Naive thymus-derived CD4-positive, alpha-beta T cell (primary cell): ENCODE measurements at regions not wholly inside any gene's neighbourhood (a gene's known extent, or its start where the extent isn't known, plus 50 kb on each side); places are given as distances from the start of the nearest gene placed in this dataset.

Source experiments
- ATAC-seq: fragments of 150-1000 bp; cut with Tn5 transposase; 2 replicates; pipeline ENCODE4 v1.10.0; 2021; ENCODE audit warnings: mild to moderate bottlenecking, moderate library complexity
- CTCF ChIA-PET: fragments of 350-600 bp; sonication (Branson Sonifier 250); formaldehyde crosslinking; loops from one replicate; lab custom pipeline; 2021; ENCODE audit warnings: antibody characterized with exemption; lab: Charles Lee
- POLR2A ChIA-PET: fragments of 350-600 bp; sonication (Branson Sonifier 250); formaldehyde crosslinking; loops from one replicate; lab custom pipeline; 2021; ENCODE audit warnings: antibody characterized with exemption, inconsistent platforms; lab: Charles Lee
- DNase-seq, 9 donors: peaks; one replicate each; pipeline versions ENCODE4 v3.0.0 to v3.0.0-alpha.2; 2020 to 2022; ENCODE audit warnings: mixed read lengths in 1 of 9
- H3K27ac ChIP-seq: one replicate; pipeline ENCODE4 v1.7.0; 2013; ENCODE audit warnings: mild to moderate bottlenecking, low read depth, low read length, moderate library complexity
- H3K27me3 ChIP-seq, 2 donors: one replicate each; pipeline ENCODE4 v1.7.0; 2013; ENCODE audit warnings: low read length in 2 of 2, mild to moderate bottlenecking in 2 of 2, moderate library complexity in 2 of 2; ENCODE audit not compliant: control insufficient read depth in 2 of 2, insufficient read depth in 2 of 2
- H3K36me3 ChIP-seq, 3 experiments: 1 replicate in 2 of 3; 2 replicates in 1 of 3; pipeline ENCODE4 v1.7.0; 2013; ENCODE audit warnings: low read length in 3 of 3, mild to moderate bottlenecking in 3 of 3, moderate library complexity in 1 of 3; ENCODE audit not compliant: insufficient read depth in 3 of 3, control insufficient read depth in 2 of 3
- H3K4me1 ChIP-seq, 2 donors: one replicate each; pipeline ENCODE4 v1.7.0; 2013; ENCODE audit warnings: low read length in 2 of 2, mild to moderate bottlenecking in 2 of 2, moderate library complexity in 1 of 2; ENCODE audit not compliant: control insufficient read depth in 2 of 2, insufficient read depth in 2 of 2
- H3K4me3 ChIP-seq: 2 replicates; pipeline ENCODE4 v1.7.0; 2013; ENCODE audit warnings: mild to moderate bottlenecking, low read length
- H3K9me3 ChIP-seq, 3 experiments: 1 replicate in 2 of 3; 2 replicates in 1 of 3; pipeline ENCODE4 v1.7.0; 2013; ENCODE audit warnings: low read length in 3 of 3; ENCODE audit not compliant: control insufficient read depth in 2 of 3
- H3K27ac Mint-ChIP-seq, 9 donors: one replicate each; pipeline ENCODE4 v1.8.0; 2020 to 2022; ENCODE audit warnings: mixed read lengths in 9 of 9, mild to moderate bottlenecking in 8 of 9, moderate library complexity in 5 of 9, inconsistent platforms in 2 of 9
- H3K27me3 Mint-ChIP-seq, 5 donors: one replicate each; pipeline ENCODE4 v1.8.0; 2021 to 2022; ENCODE audit warnings: mixed read lengths in 5 of 5, mild to moderate bottlenecking in 1 of 5
- H3K36me3 Mint-ChIP-seq, 5 donors: one replicate each; pipeline ENCODE4 v1.8.0; 2020 to 2022; ENCODE audit warnings: mixed read lengths in 5 of 5, mild to moderate bottlenecking in 3 of 5, inconsistent platforms in 1 of 5
- H3K4me1 Mint-ChIP-seq, 7 donors: one replicate each; pipeline ENCODE4 v1.8.0; 2020 to 2022; ENCODE audit warnings: mixed read lengths in 7 of 7, mild to moderate bottlenecking in 3 of 7, inconsistent platforms in 1 of 7
- H3K4me3 Mint-ChIP-seq, 10 donors: one replicate each; pipeline ENCODE4 v1.8.0; 2020 to 2022; ENCODE audit warnings: mild to moderate bottlenecking in 10 of 10, mixed read lengths in 10 of 10, moderate library complexity in 6 of 10, inconsistent platforms in 2 of 10
- H3K9me3 Mint-ChIP-seq, 11 donors: one replicate each; pipeline ENCODE4 v1.8.0; 2020 to 2022; ENCODE audit warnings: mixed read lengths in 11 of 11, mild to moderate bottlenecking in 4 of 11, inconsistent platforms in 1 of 11, moderate library complexity in 1 of 11
- intact Hi-C, 2 donors: fragments of 100-400 bp; cut with micrococcal nuclease; formaldehyde crosslinking; loops; one replicate each; pipeline ENCODE4 v1.15.1; 2023

GRCh38 chr19:29090783-29091526 lies 122.0 kb downstream of the UQCRFS1 start:
- DNase-seq (no peak), ATAC-seq (no peak)
- ChIA-PET CTCF (no interaction called here), POLR2A (no interaction called here)
- no peak overlapping the region for H3K27ac Mint-ChIP-seq
- peaks cover 0 to 2% (median 0%) of the 10 kb centered on the region in 11 donors for H3K9me3 Mint-ChIP-seq
- H3K4me3 ChIP-seq = no peak overlapping the region
- H3K27ac ChIP-seq = no peak overlapping the region
- no peaks in the 10 kb centered on the region for H3K27me3 ChIP-seq
- H3K4me1 ChIP-seq = no peaks in the 10 kb centered on the region
- intact Hi-C loops = no loop called here
- H3K27me3 Mint-ChIP-seq = peaks cover 0 to 10% (median 4%) of the 10 kb centered on the region in 5 donors
- no peak overlapping the region for H3K4me3 Mint-ChIP-seq
- no peaks in the 10 kb centered on the region for H3K4me1 Mint-ChIP-seq
- H3K36me3 ChIP-seq = no peaks in the 10 kb centered on the region
- no peaks in the 10 kb centered on the region for H3K36me3 Mint-ChIP-seq
- H3K9me3 ChIP-seq = no peaks in the 10 kb centered on the region

GRCh38 chr19:29089315-29089870 lies 123.6 kb downstream of the UQCRFS1 start:
- no peaks in the 10 kb centered on the region for H3K27me3 ChIP-seq
- ChIA-PET POLR2A (no interaction called here), CTCF (no interaction called here)
- no peak overlapping the region for H3K27ac Mint-ChIP-seq
- DNase-seq = no peak
- H3K9me3 ChIP-seq = no peaks in the 10 kb centered on the region
- no peak for ATAC-seq
- H3K36me3 ChIP-seq = no peaks in the 10 kb centered on the region
- peaks cover 0 to 4% (median 0%) of the 10 kb centered on the region in 11 donors for H3K9me3 Mint-ChIP-seq
- no peak overlapping the region for H3K4me3 ChIP-seq
- no peaks in the 10 kb centered on the region for H3K36me3 Mint-ChIP-seq
- no peak overlapping the region for H3K27ac ChIP-seq
- H3K27me3 Mint-ChIP-seq = peaks cover 0 to 20% (median 11%) of the 10 kb centered on the region in 5 donors
- intact Hi-C loops = no loop called here
- no peak overlapping the region for H3K4me3 Mint-ChIP-seq
- H3K4me1 Mint-ChIP-seq = no peaks in the 10 kb centered on the region
- no peaks in the 10 kb centered on the region for H3K4me1 ChIP-seq

- intact Hi-C loops = no loop called here
- Histone ChIP-seq H3K27ac (no peak overlapping the region), H3K9me3 (no peaks in the 10 kb centered on the region), H3K27me3 (no peaks in the 10 kb centered on the region), H3K4me1 (no peaks in the 10 kb centered on the region), H3K36me3 (no peaks in the 10 kb centered on the region), H3K4me3 (no peak overlapping the region)
- H3K27ac Mint-ChIP-seq = no peak overlapping the region
- DNase-seq (no peak), ATAC-seq (no peak)
- peaks cover 0 to 26% (median 11%) of the 10 kb centered on the region in 5 donors for H3K27me3 Mint-ChIP-seq
- H3K4me1 Mint-ChIP-seq = no peaks in the 10 kb centered on the region
- peaks cover 0 to 4% (median 0%) of the 10 kb centered on the region in 11 donors for H3K9me3 Mint-ChIP-seq
- H3K4me3 Mint-ChIP-seq = no peak overlapping the region
- H3K36me3 Mint-ChIP-seq = no peaks in the 10 kb centered on the region
- ChIA-PET CTCF (no interaction called here), POLR2A (no interaction called here)
Observed at GRCh38 chr19:29088761-29089160, 124.2 kb downstream of the UQCRFS1 start.

GRCh38 chr19:29086646-29087045 lies 126.3 kb downstream of the UQCRFS1 start:
- H3K36me3 ChIP-seq = no peaks in the 10 kb centered on the region
- H3K4me3 ChIP-seq = no peak overlapping the region
- Mint-ChIP-seq H3K4me3 (no peak overlapping the region), H3K36me3 (no peaks in the 10 kb centered on the region), H3K27ac (no peak overlapping the region), H3K27me3 (peaks cover 0 to 31% (median 11%) of the 10 kb centered on the region in 5 donors), H3K4me1 (no peaks in the 10 kb centered on the region), H3K9me3 (peaks cover 0 to 4% (median 0%) of the 10 kb centered on the region in 11 donors)
- H3K27me3 ChIP-seq = no peaks in the 10 kb centered on the region
- H3K9me3 ChIP-seq = no peaks in the 10 kb centered on the region
- H3K4me1 ChIP-seq = no peaks in the 10 kb centered on the region
- intact Hi-C loops = no loop called here
- ChIA-PET CTCF (no interaction called here), POLR2A (no interaction called here)
- H3K27ac ChIP-seq = no peak overlapping the region
- ATAC-seq (no peak), DNase-seq (no peak)

GRCh38 chr19:29086182-29086581 lies 126.8 kb downstream of the UQCRFS1 start:
- no peak overlapping the region for H3K4me3 ChIP-seq
- Mint-ChIP-seq H3K4me1 (no peaks in the 10 kb centered on the region), H3K9me3 (peaks cover 0 to 4% (median 0%) of the 10 kb centered on the region in 11 donors), H3K27me3 (peaks cover 0 to 33% (median 11%) of the 10 kb centered on the region in 5 donors), H3K36me3 (no peaks in the 10 kb centered on the region), H3K27ac (no peak overlapping the region), H3K4me3 (no peak overlapping the region)
- no peak overlapping the region for H3K27ac ChIP-seq
- H3K36me3 ChIP-seq = no peaks in the 10 kb centered on the region
- no peak for ATAC-seq
- H3K4me1 ChIP-seq = no peaks in the 10 kb centered on the region
- intact Hi-C loops = no loop called here
- H3K27me3 ChIP-seq = no peaks in the 10 kb centered on the region
- ChIA-PET POLR2A (no interaction called here), CTCF (no interaction called here)
- no peak for DNase-seq
- no peaks in the 10 kb centered on the region for H3K9me3 ChIP-seq

- CTCF ChIA-PET = no interaction called here
- ATAC-seq (no peak), DNase-seq (no peak)
- no peak overlapping the region for H3K27ac ChIP-seq
- no peaks in the 10 kb centered on the region for H3K9me3 ChIP-seq
- POLR2A ChIA-PET = no interaction called here
- H3K27me3 ChIP-seq = no peaks in the 10 kb centered on the region
- Mint-ChIP-seq H3K27me3 (peaks cover 0 to 33% (median 11%) of the 10 kb centered on the region in 5 donors), H3K4me1 (no peaks in the 10 kb centered on the region), H3K4me3 (no peak overlapping the region), H3K27ac (no peak overlapping the region), H3K36me3 (no peaks in the 10 kb centered on the region), H3K9me3 (peaks cover 0 to 4% (median 0%) of the 10 kb centered on the region in 11 donors)
- H3K4me3 ChIP-seq = no peak overlapping the region
- intact Hi-C loops = no loop called here
- no peaks in the 10 kb centered on the region for H3K36me3 ChIP-seq
- H3K4me1 ChIP-seq = no peaks in the 10 kb centered on the region
Observed at GRCh38 chr19:29085630-29086029, 127.3 kb downstream of the UQCRFS1 start.

- H3K36me3 Mint-ChIP-seq = no peaks in the 10 kb centered on the region
- intact Hi-C loops = no loop called here
- peaks cover 0 to 33% (median 11%) of the 10 kb centered on the region in 5 donors for H3K27me3 Mint-ChIP-seq
- ATAC-seq = no peak
- ChIA-PET POLR2A (no interaction called here), CTCF (no interaction called here)
- H3K27ac ChIP-seq = no peak overlapping the region
- no peaks in the 10 kb centered on the region for H3K27me3 ChIP-seq
- H3K9me3 Mint-ChIP-seq = peaks cover 0 to 4% (median 0%) of the 10 kb centered on the region in 11 donors
- no peak overlapping the region for H3K4me3 Mint-ChIP-seq
- H3K36me3 ChIP-seq = no peaks in the 10 kb centered on the region
- no peaks in the 10 kb centered on the region for H3K4me1 Mint-ChIP-seq
- DNase-seq = no peak
- no peak overlapping the region for H3K4me3 ChIP-seq
- no peaks in the 10 kb centered on the region for H3K4me1 ChIP-seq
- no peaks in the 10 kb centered on the region for H3K9me3 ChIP-seq
- no peak overlapping the region for H3K27ac Mint-ChIP-seq
Observed at GRCh38 chr19:29085206-29085605, 127.7 kb downstream of the UQCRFS1 start.
